Astrocyte of the hippocampus (primary cell): ENCODE measurements at regions not wholly inside any gene's neighbourhood (a gene's known extent, or its start where the extent isn't known, plus 50 kb on each side); places are given as distances from the start of the nearest gene placed in this dataset.

Experiments
- DNase-seq: peaks from one replicate; pipeline ENCODE4 v3.0.0; 2011; ENCODE audit warnings: low read depth, low spot score

DNA sequence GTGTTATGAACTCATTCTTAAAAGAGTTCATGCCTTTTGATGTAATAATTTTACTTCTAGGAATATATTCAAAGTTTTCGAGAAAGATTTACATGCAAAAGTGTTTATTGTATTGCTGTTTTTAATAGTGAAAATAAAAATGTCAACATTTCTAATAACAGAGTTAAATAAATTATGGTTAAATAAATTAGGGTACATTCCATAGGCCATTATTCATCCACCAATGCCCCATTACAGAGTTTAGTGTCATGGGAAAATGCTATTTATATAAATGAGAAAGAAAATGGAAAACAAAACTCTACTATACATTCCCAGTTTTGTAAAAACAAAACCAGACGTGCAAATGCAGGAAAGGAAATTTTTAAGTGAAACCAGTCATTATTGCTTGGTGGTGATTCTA lies 538.1 kb upstream of the TBL1XR1 start:
- DNase-seq = no peak

DNA sequence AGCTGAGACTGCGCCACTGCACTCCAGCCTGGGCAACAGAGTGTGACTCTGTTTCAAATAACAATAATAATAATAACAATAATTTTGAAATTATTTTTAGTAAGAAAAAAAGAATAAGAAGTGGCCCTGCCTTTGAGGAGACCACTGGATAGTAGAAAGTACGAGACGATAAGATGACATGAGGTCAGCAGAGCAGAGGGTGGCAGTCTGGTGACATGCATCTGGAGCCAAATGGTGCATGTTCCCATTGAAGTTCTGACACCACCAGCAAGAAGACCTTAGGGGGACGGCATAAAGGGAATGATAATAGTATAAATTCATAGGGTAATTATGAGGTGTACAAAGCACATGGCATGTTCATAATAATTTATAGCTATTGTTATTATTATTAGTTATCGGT lies 542.2 kb upstream of the TBL1XR1 start:
- DNase-seq = no peak

DNA sequence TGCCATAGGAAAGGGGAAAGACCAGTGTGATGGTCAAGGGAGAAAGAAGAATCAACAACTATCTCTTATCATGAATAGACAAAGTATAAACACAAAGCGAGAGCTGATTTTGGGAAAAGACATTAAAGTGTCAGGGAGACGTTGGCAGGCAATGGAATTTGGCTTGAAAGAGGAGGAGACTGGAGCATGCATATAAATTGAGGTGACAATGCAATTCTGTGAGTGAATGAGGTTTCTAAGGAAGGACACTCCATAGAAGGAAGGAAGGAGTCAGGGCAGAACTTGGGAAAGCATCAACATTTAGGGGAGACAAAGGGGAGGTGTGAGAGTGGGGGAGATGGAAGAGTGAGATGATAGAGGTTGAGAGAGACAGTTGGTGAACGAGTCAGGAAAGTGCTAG lies 543.0 kb upstream of the TBL1XR1 start:
- DNase-seq = no peak

DNA sequence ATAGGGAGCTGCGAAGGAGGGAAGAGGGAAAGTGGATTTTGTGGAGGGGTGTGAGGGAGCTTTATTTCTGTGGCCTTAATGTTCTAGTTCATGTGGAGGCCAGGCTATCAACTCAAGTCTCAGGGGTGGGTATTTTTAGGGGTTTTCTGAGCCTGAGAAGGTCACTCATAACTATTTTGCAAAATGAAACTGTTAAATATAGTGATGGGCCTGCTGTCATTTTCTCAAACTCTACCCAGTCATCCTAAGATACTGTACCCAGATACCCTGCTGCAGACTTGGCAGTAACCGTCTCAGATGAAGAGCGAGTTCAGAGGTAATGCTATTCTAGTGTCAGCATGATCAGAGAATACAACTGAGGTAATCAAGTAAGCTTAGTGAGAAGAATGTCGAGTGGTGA lies 545.0 kb upstream of the TBL1XR1 start:
- DNase-seq = no peak

DNA sequence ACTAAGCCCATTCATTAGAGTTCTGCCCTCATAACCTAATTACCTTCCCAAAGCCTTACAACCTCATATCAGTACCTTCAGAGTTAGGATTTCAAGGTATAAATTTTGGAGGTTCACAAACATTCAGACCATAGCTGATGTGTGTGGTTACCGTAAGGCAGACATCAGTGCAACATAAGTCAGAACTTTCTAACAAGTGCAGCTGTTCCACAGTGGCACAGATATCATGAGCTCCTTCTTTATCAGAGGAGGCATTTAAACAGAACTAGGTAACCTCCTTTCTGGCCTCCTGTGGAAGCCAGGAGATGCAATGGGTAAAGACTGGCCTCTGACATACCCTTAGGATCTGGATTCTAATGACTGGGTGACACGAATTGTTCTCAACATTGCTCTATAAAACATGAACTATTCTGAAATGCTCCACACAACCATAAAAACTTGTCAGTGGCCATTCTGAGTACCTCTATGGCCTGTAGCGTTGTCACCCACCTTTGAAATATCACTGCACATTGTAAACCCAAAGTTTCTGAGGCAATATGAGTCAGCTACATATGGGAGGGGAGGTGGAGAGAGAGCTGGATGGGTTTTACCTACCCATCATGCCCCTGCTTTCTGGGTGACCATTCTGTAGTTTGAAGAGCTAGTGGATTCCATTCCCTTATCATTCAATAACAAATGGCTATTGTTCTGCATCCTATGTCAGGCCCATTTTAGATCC lies 546.0 kb upstream of the TBL1XR1 start:
- no peak for DNase-seq

DNA sequence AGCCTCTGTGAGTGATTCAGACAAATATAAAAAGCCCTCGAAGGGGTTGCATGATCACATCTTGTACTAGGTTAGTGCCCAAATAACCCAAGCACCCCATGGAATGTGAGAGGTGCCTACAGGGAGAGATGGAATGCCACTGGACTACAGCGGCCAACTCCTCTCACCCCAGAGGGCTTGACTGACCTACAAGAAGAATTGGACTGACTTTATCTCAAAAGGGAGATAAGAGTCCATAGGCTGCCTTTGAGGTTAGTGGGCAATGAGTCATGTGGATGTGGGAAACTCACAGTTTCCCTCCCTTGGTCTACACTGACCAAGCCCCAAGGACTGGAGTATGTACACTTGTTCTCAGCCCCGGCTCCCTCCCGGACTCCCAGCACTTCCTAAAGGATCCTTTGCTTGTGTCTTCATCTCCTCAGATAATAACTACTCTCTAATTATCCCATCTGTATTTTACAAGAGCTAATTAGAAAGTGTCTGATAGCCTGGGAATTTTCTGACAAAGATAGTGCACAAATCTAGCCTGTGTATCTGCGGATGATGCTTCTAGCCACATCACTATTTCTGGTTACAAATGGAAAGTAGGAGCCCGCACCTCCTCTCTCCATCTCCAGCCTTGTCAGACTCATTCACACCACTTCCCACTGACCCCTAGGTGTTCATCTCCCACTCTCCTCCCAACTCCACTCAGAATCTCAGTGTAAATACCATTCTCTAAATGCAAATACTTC lies 547.8 kb upstream of the TBL1XR1 start:
- DNase-seq = peak; percentile 86

DNA sequence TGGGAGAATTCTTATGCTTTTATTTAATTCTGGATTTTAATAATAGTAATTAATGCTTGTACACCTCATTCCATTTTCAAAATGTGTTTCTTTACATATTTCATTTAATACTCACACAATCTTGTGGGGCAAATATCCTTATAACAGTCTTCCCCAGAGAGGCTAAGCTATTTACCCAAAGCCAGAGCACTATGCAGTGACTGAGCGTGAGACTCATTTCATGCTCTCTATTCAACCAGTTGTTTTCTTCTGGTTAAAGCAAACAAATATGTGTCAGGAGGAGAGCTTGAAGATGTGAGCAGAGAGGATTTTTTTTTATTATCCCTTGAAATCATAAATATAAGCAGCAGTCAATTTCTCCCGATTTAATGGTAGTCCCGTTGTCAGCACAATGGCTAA lies 548.3 kb upstream of the TBL1XR1 start:
- DNase-seq = no peak

DNA sequence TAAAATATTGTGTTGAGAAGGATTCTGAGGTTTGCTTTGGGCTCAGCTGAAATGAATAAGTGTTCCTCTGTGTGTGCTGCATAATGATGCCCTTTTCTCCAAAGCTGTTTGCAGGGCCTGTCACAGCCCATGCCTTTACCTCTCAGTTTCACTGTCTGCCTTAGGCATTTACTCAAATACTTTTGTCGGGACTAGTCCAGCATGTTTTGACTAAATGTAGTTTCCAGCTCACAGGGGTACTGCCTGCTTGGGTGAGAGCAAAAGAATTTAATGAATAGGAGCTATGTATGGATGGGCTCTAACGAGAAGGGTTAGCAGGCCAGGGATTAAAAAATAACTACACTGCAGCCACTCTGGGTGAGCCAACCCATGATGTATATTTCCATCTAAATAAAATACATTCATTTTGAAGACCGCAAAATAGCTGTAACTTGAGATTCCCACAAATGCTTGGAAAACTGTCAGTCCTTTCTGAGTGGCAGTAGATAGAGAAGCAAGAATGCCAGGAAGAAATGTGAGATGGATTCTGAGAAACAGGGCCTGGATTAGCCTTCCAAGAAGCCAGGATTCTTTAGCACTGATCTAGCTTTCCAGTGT lies 549.2 kb upstream of the TBL1XR1 start:
- peak; percentile 85 for DNase-seq

DNA sequence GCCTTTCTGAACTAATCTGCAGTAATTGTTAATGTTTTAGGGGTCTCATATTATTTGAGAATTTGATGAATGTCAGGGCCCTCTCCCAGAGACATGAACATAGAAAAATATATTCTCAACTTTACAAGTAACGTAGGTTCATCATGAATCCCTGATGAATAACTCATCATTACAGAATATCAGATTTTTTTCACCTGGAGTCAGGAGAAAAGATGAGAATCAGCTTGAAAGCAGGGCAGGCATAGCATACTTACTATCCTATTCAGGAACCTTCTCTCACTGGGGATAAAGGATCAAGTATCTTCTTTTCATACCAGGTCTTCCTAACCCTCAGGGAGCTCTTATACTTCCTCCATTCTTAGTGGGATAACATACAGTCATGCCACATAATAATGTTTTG lies 552.6 kb upstream of the TBL1XR1 start:
- no peak for DNase-seq

DNA sequence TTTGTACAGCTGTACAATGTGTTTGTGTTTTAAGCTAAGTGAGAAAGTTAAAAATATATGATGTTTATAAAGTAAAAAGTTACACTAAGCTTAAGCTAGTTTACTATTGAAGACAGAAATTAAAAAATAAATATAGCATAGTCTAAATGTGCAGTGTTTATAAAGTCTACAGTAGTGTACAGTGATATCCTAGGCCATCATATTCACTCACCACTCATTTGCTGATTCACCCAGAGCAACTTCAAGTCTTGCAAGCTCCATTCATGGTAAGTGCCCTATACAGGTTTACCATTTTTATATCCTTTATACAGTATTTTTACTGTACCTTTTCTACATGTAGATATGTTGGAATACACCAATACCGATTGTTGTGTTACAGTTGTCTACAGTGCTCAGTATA lies 553.2 kb upstream of the TBL1XR1 start:
- DNase-seq = no peak

DNA sequence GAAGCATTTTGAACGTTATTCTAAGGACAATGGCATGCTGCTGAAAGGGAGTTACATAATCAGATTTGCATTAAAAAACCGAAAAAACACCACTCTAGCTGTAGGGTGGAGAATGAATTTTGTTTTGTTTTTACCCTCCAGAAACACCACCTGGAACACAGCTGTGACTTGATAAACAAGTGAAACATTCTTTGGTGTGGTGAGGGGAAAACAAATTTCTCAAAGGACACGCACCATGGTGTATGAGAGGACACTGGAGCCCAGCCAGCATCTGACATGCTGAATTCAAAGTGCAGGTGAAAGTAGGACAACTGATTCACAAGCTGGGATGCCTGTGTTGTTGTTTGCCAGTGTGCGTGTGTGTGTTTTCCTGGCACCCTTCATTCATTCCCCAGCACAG lies 554.5 kb upstream of the TBL1XR1 start:
- DNase-seq = no peak

DNA sequence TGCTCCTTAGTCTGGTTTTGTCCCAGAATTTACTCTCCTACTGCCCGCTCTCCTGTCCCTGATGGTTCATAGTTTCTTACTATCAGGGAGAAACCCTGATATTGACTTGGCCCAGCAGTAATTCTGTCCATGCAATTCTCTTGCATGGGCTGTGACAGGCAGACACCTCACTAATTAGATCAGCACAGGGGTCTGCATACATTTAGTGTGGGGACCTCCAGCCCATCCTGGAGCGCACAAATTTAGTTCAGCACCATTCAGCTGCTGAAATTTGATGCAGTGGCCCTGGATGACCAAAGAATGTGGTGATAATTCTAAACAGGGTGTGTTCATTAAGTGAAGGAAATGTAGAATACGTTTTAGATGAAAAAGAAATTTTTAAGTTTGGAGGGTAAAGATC lies 555.5 kb upstream of the TBL1XR1 start:
- DNase-seq = no peak

DNA sequence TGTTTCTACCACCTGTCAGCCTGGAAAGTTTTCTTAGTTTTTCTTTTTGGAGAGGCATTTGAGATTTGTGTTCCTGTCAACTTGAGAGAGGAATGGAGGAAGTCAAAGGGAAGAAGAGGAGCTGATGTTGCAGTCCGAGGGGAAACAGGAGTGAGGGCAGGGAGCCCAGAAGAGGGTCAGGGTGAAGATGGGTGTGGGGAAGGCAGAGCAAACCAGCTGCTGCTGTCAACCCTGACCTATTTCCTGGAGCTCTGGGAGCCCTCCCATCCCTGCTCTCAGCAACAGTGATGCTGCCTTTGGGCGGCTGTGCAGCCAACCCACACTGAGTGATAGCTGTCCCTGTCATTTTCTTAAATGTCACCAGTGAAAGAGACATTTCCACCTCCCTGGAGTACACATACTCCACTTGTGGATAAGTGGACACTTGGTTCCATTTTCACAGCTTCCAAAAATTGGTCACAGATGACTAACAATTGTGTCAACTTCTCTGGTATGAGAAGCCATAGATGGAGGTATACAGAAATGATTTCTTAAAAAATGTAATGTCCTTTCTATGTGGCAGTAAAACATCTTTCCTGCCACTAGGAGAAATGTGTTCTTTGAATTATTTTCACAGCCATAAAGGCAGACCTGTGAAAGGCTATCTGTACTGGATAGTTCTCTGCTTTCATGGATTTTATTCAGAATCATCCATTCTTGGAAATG lies 556.3 kb upstream of the TBL1XR1 start:
- DNase-seq = no peak

DNA sequence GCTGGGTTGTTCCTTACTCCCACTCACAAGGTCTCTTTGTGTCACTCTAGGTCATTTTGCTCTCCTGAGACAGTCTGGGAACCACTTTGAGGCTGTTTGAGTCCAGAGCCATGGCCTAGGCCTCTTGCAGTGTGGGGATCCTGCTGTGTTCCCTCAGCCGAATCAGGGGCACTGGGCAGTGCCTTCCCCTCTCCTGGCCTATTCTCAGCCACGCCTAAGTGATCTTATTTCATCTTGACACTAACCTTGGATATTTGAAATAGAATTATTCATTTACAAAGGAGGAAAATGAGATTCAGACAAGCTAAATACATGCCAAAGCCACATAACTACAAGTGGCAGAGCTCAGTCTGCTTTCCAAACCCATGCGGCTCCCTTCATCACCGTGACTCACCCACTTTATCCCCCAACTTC lies 557.2 kb upstream of the TBL1XR1 start:
- peak; percentile 61 for DNase-seq

DNA sequence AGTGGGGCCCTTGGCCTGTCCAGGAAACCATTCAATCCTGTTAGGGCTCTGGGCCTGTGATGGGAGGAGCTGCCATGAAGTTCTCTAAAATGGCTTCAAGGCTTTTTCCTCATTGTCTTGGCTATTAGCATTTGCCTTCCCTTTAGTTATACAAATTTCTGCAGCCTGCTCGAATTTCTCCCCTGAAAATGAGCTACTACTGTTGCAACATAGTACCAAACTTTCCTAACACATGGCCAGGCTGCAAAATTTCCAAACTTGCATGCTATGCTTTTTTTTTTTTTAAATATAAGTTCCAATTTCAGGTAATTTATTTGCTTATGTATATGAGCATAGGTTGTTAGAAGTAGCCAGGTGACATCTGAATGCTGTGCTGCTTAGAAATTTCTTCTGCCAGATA lies 560.8 kb upstream of the TBL1XR1 start:
- DNase-seq = no peak

DNA sequence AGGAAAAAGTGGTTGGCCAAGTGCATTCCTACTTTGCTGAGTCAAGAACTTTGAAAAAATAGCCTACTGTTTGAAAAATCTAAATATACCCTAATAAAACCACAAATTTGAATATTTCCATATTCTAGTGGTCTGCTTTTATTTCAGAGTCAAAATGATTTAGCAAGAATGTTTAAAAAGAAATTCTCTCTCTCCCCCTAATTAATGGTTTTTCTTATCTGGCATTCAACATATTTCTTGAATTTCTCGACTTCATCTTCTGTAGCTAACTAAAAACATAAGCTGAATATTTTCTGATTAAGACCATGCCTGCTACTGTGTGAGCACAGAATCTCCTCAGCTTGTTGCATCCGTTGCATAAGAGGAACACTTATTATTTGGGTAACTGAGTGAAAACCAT lies 563.5 kb upstream of the TBL1XR1 start:
- peak; percentile 54 for DNase-seq

DNA sequence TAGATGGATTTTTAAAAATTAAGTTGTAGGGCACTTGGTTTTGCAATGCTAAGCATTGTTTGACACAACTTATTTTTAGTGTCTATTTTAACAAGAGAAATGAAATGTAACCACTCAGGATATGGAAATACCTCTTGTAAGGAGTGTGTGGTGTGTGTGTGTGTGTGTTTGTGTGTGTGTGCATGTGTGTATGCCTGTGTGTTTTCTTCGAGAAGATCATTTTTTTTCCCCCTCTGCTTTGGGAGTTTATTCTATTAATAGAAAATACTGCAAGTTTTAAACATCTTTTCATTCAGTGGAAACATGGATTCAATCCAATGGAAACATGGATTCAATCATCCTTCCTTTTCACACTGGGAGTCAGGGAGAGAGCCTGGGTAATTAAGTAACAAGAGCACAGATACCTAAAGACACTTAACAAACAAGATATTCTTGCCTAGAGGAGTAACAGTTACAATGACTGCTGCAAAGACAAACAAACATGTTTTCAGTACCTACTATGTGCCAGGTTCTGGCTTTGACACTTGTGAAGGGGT lies 567.2 kb upstream of the TBL1XR1 start:
- DNase-seq = peak; percentile 63

DNA sequence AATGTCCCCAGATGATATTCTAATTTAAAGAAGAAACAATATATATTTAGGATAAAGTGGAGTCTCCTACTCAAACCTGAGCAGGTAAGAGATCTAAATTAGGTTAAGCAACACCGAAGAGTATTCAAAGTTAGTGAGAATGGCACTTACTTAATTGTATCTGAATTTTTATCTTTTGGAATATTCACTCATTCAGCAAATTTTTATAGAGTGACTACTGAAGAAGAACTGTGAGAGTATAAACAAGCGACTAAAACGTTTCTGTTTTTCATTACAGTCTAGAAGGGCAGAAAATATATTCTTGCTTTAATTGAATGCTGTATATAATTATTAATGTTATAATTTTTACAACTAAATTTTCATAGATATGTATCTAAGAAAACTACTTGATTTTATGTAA lies 567.7 kb upstream of the TBL1XR1 start:
- no peak for DNase-seq

DNA sequence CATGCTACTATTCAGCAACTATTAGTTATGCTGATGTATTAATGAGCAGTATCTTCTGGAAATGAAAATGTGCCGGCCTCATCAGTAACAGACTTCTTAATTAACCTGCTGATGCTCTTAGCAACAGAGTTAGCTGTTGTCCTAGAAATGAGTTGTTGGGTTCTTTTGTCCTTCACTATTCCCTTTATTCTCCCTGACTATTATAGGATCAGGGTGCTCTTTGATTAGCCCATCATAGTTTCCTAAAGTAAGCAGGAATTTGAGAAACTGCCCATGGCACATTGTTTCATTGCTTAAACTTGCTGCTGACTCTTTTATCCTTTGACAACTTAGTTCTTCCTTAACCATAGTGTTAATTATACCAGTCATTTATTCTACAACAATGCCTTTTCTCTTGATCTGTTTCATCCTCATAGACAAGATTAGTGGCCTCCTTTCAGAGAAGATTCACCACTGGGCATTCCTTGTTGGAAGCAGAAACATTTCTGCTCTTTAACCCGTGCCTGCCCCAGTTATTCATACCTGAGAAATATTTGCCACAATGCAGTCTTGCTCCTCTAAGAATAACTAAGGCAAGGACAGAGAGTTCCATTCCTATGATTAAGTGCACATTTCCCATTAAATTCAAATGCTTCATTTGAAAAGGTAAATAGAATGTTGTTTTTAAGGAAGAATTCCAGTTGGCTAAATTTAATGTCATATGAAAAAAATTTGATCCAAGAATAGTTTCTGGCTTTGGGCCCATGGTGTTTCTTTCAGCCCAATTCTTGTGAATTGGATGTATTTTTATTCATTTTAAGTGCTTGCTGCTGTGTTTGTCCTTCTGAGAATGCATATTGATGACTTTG lies 573.3 kb upstream of the TBL1XR1 start:
- DNase-seq = peak; percentile 76

DNA sequence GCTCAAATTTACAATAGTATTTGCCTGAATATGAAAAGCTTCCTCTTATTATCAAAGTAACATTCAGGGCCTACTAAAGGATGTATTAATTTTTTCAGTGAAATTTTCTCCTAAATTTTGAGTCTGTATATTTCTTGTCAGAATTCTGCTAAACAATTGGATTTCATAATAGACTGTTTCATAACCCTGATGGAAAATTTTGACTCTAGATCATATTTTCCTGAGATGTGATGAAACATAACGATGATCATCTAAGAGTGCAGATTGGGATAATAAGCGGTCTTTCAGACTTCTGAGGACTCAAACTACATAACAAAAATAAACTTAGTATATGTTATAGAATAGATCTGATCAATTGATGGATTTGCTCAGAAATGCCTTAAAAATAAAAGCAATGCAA lies 574.5 kb upstream of the TBL1XR1 start:
- no peak for DNase-seq

DNA sequence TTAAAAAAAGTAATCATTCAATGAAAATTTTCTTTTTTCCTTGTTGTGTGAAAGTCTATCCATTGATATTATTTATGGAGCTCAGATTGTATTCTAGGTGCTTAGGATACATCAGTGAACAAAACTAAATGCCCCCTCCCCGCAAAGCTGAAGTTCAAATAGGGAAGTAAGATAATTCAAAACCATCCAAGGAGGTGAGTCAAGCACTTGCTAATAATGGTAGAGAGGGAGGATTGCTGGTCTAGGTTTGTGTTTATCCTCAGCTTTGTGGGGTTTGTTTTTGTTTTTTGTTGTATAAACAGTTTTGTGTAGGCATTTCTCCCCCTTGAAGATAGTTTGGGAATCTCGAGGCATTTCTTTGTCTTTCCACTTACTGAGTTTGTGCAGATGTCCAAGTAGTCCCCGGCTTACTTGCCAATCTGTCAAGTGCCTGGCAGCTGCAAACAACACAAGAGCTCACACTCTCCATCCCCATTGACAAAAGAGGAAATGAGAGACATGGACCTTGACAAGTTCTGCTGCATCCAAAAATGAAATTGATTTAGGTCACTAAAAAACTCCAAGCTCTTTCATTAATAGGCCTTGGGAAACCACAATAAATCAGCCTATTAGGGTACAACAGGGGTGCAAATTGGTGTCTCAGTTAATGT lies 575.8 kb upstream of the TBL1XR1 start:
- DNase-seq = no peak
